Upper lobe of left lung (tissue), 6 donors: ENCODE measurements at regions not wholly inside any gene's neighbourhood (a gene's known extent, or its start where the extent isn't known, plus 50 kb on each side); places are given as distances from the start of the nearest gene placed in this dataset.

Source experiments
- ATAC-seq, 2 donors: fragments of 200-7000 bp; cut with Tn5 transposase; one replicate each; pipeline ENCODE4 v1.9.1; 2022; ENCODE audit warnings: mild to moderate bottlenecking in 2 of 2, moderate library complexity in 2 of 2; ENCODE audit not compliant: low FRiP score in 2 of 2
- DNase-seq, 2 donors: peaks; one replicate each; pipeline ENCODE4 v3.0.0-alpha.2; 2019 to 2020
- H3K27ac ChIP-seq, 4 donors: fragments of 200-600 bp; sonication (generic); one replicate each; pipeline ENCODE4 v1.5.1; 2016 to 2019
- H3K27me3 ChIP-seq, 4 donors: fragments of 200-600 bp; sonication (generic); one replicate each; pipeline ENCODE4 v1.5.1; 2017 to 2019
- H3K36me3 ChIP-seq, 4 donors: fragments of 200-600 bp; sonication (generic); one replicate each; pipeline ENCODE4 v1.5.1; 2016 to 2019
- H3K4me1 ChIP-seq, 4 donors: fragments of 200-600 bp; sonication (generic); one replicate each; pipeline ENCODE4 v1.5.1; 2018 to 2019
- H3K4me3 ChIP-seq, 4 donors: fragments of 200-600 bp; sonication (generic); one replicate each; pipeline ENCODE4 v1.5.1; 2017 to 2019; ENCODE audit warnings: mild to moderate bottlenecking in 2 of 4, moderate library complexity in 1 of 4
- H3K9me3 ChIP-seq, 4 donors: fragments of 200-600 bp; sonication (generic); one replicate each; pipeline ENCODE4 v1.5.1; 2018 to 2019
- EP300 ChIP-seq, 4 donors: sonication (generic); formaldehyde crosslinking; IDR thresholded peaks; one replicate each; pipeline ENCODE4 v1.5.1; 2017; ENCODE audit warnings: antibody characterized with exemption in 4 of 4, control low read depth in 2 of 4
- POLR2A ChIP-seq, 4 donors: fragments of 450-650 bp; IDR thresholded peaks; one replicate each; pipeline ENCODE4 v1.5.1; 2016 to 2017; ENCODE audit warnings: antibody characterized with exemption in 4 of 4, mild to moderate bottlenecking in 2 of 4
- POLR2AphosphoS5 ChIP-seq, 2 donors: sonication (generic); formaldehyde crosslinking; IDR thresholded peaks; one replicate each; pipeline ENCODE4 v1.5.1; 2017; ENCODE audit warnings: antibody characterized with exemption in 2 of 2
- WGBS, 2 donors: methylation state at CpG; one replicate each; pipeline ENCODE4 v1.1.5; 2017 to 2018; 5-methylcytosine and 5-hydroxymethylcytosine counted together
- TF ChIP-seq, protein P1 (sequence below), 6 experiments: fragments of 450-650 bp in 4 of 6; fragments of 200-600 bp in 2 of 6; sonication (generic) in 2 of 6; IDR thresholded peaks; one replicate each; pipeline ENCODE4 v1.5.1; 2016 to 2019; ENCODE audit warnings: antibody characterized with exemption in 6 of 6
- donor health status: DM: no; HTN: no; CAD: no; lungs with moderate emphysema.
- donor health status: DM: no; HTN: yes; CAD: no; lungs with severe emphysema.

DNA sequence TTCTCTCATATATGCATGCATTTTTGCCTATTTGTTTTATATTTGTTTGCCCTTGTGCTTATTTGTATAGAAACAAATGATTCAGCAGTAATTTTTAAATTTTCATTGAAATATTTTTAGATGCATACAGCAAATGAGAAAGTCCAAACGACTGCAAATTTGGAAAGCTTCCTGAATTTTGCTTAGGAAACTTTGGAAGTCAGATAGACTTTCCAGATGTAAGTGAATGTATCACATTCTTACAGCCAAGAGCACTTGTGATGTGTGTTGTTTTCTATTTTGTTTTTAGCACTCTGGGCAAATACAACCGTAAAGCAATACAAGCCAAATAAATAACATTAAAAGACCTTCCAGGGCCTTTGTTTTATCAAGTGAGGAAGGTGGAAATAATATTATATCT is 680.8 kb upstream of the CDH8 start:
- 74 to 86% methylated on average over 2 of the region's 2 CpGs for WGBS, 2 donors
- H3K27me3 ChIP-seq, result no peaks in the 10 kb centered on the region
- H3K4me1 ChIP-seq, result no peaks in the 10 kb centered on the region
- no peaks in the 10 kb centered on the region for H3K9me3 ChIP-seq
- DNase-seq (no peak), ATAC-seq (no peak)
- TF ChIP-seq, protein P1, sequence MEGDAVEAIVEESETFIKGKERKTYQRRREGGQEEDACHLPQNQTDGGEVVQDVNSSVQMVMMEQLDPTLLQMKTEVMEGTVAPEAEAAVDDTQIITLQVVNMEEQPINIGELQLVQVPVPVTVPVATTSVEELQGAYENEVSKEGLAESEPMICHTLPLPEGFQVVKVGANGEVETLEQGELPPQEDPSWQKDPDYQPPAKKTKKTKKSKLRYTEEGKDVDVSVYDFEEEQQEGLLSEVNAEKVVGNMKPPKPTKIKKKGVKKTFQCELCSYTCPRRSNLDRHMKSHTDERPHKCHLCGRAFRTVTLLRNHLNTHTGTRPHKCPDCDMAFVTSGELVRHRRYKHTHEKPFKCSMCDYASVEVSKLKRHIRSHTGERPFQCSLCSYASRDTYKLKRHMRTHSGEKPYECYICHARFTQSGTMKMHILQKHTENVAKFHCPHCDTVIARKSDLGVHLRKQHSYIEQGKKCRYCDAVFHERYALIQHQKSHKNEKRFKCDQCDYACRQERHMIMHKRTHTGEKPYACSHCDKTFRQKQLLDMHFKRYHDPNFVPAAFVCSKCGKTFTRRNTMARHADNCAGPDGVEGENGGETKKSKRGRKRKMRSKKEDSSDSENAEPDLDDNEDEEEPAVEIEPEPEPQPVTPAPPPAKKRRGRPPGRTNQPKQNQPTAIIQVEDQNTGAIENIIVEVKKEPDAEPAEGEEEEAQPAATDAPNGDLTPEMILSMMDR (IDR thresholded peaks at IDR 0.05), result no peak
- TF ChIP-seq POLR2A (IDR thresholded peaks at IDR 0.05), result no peak
- TF ChIP-seq EP300 (IDR thresholded peaks at IDR 0.05), result no peak
- no peak for TF ChIP-seq POLR2AphosphoS5 (IDR thresholded peaks at IDR 0.05)
- H3K27ac ChIP-seq, result no peak overlapping the region
- no peak overlapping the region for H3K4me3 ChIP-seq
- no peaks in the 10 kb centered on the region for H3K36me3 ChIP-seq

DNA sequence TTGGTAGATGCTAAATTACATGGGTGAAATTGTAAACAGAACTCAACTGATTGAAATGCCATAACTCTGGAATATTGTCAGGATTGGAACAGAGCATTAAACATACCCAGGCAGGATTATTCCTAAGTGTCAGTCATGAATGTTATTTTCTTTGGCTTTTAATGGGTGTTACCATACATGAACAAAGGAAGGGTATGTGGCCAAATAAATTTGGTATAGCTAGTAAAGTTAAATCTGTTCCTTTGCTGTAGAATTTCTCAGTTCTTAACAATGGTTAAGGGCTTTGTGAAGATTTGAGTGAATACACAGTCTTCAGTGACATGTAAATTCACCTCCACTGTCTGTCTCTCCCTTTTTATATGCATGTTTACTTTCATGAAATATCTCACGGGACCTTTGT is 679.5 kb upstream of the CDH8 start:
- H3K4me1 ChIP-seq, result no peaks in the 10 kb centered on the region
- H3K4me3 ChIP-seq, result no peak overlapping the region
- no peak for ATAC-seq
- no peaks in the 10 kb centered on the region for H3K36me3 ChIP-seq
- no peaks in the 10 kb centered on the region for H3K27me3 ChIP-seq
- WGBS, 2 donors, result 69 to 84% methylated on average over 1 of the region's 1 CpG
- H3K27ac ChIP-seq, result no peak overlapping the region
- TF ChIP-seq, protein P1 (IDR thresholded peaks at IDR 0.05), result no peak
- TF ChIP-seq EP300 (IDR thresholded peaks at IDR 0.05) (no peak), POLR2A (IDR thresholded peaks at IDR 0.05) (no peak), POLR2AphosphoS5 (IDR thresholded peaks at IDR 0.05) (no peak)
- H3K9me3 ChIP-seq, result no peaks in the 10 kb centered on the region
- DNase-seq, result no peak

DNA sequence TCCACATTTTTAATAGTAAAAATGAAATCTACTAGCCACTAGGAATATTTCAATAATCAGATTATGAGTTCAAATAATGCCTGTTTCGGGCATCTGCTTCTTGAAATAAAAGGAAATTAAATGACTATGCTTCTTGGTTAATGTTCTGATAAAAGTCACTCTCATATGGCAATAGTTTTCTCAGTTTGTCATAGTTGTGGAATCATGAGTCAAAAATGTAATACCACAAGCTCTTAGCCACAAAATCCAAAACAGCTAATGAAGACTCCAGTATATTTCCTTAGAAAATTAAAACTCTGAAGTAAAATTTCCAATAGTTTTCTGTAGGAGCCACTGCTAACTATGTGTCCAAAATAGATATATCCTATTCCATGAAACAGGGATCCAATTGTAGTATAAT is 676.3 kb upstream of the CDH8 start:
- TF ChIP-seq EP300 (IDR thresholded peaks at IDR 0.05), result no peak
- TF ChIP-seq POLR2A (IDR thresholded peaks at IDR 0.05), result no peak
- TF ChIP-seq, protein P1 (IDR thresholded peaks at IDR 0.05), result no peak
- TF ChIP-seq POLR2AphosphoS5 (IDR thresholded peaks at IDR 0.05), result no peak
- Histone ChIP-seq H3K4me3 (no peak overlapping the region), H3K9me3 (no peaks in the 10 kb centered on the region), H3K4me1 (no peaks in the 10 kb centered on the region), H3K27me3 (no peaks in the 10 kb centered on the region), H3K36me3 (no peaks in the 10 kb centered on the region), H3K27ac (no peak overlapping the region)
- WGBS, 2 donors, result 88 to 93% methylated on average over 1 of the region's 1 CpG
- DNase-seq, result no peak
- ATAC-seq, result no peak

DNA sequence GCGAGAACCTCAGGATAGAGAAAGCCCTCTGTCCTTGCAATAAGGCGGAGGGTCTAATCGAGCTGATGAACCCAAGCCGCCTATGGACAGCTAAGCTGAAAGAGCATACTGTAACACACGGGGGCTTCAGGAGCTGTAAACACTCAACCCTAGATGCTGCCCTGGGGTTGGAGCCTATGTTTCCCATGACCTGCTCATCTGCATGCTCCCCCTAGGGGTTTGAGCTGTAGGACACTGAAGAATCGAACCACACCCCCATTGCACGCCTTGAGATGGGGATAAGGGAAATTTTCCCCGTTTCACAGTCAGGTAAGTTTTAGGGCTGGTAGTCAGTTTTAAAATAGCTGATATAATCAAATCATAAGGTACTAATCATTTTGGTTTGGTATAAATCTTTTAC is 675.6 kb upstream of the CDH8 start:
- H3K27me3 ChIP-seq, result no peaks in the 10 kb centered on the region
- DNase-seq (no peak), ATAC-seq (no peak)
- WGBS, 2 donors, result 85 to 88% methylated on average over 8 of the region's 8 CpGs
- H3K27ac ChIP-seq, result no peak overlapping the region
- H3K36me3 ChIP-seq, result no peaks in the 10 kb centered on the region
- no peaks in the 10 kb centered on the region for H3K9me3 ChIP-seq
- no peak overlapping the region for H3K4me3 ChIP-seq
- H3K4me1 ChIP-seq, result no peaks in the 10 kb centered on the region
- no peak for TF ChIP-seq POLR2AphosphoS5 (IDR thresholded peaks at IDR 0.05)

DNA sequence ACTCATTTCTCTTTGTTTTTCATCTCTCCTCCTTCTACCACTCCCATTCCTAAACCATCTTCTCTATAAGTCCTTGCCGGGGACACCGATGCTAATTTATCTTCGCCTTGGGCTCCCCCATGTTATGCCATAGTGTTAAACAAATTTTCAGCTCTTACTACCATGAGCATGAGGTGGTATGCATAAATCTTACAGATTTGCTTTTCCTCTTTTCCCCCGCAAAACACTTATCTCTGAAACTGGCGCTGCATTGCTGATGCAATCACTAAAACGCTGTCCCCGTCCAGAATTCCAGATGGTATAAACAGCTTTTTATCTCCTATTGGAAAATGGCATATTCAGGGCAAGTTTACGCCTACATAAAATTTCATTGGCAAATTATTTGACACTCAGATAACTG is 673.6 kb upstream of the CDH8 start:
- Histone ChIP-seq H3K4me1 (no peaks in the 10 kb centered on the region), H3K9me3 (no peaks in the 10 kb centered on the region), H3K27me3 (no peaks in the 10 kb centered on the region), H3K27ac (no peak overlapping the region), H3K36me3 (no peaks in the 10 kb centered on the region), H3K4me3 (no peak overlapping the region)
- ATAC-seq (no peak), DNase-seq (no peak)
- TF ChIP-seq POLR2A (IDR thresholded peaks at IDR 0.05) (no peak), EP300 (IDR thresholded peaks at IDR 0.05) (no peak), POLR2AphosphoS5 (IDR thresholded peaks at IDR 0.05) (no peak)
- TF ChIP-seq, protein P1 (IDR thresholded peaks at IDR 0.05), result no peak
- 72 to 77% methylated on average over 8 of the region's 8 CpGs for WGBS, 2 donors
